Tibial nerve (tissue), 4 donors: ENCODE measurements at regions not wholly inside any gene's neighbourhood (a gene's known extent, or its start where the extent isn't known, plus 50 kb on each side); places are given as distances from the start of the nearest gene placed in this dataset.

Experiments used
- CTCF ChIP-seq, 5 experiments: fragments of 200-600 bp in 3 of 5; fragments of 450-650 bp in 2 of 5; sonication (generic) in 3 of 5; IDR thresholded peaks; one replicate each; pipeline ENCODE4 v1.5.1; 2016 to 2019; ENCODE audit warnings: antibody characterized with exemption in 5 of 5, mild to moderate bottlenecking in 3 of 5, moderate library complexity in 2 of 5
- EP300 ChIP-seq, 2 donors: sonication (generic); formaldehyde crosslinking; IDR thresholded peaks; one replicate each; pipeline ENCODE4 v1.6.1; 2017; ENCODE audit warnings: antibody characterized with exemption in 2 of 2, mild to moderate bottlenecking in 1 of 2
- POLR2A ChIP-seq, 2 donors: fragments of 450-650 bp; IDR thresholded peaks; one replicate each; pipeline ENCODE4 v1.6.1; 2017; ENCODE audit warnings: antibody characterized with exemption in 2 of 2, mild to moderate bottlenecking in 2 of 2, moderate library complexity in 2 of 2

- TF ChIP-seq CTCF (IDR thresholded peaks at IDR 0.05), result no peak
- TF ChIP-seq POLR2A (IDR thresholded peaks at IDR 0.05), result no peak
- TF ChIP-seq EP300 (IDR thresholded peaks at IDR 0.05), result no peak
These were observed 433.6 kb upstream of the ZP4 start for GRCh38 chr1:238324211-238324864.
